T47D (cell line): ENCODE measurements at regions not wholly inside any gene's neighbourhood (a gene's known extent, or its start where the extent isn't known, plus 50 kb on each side); places are given as distances from the start of the nearest gene placed in this dataset.

Experiments used
- DNase-seq, 2 experiments: peaks; one replicate each; pipeline versions ENCODE4 v3.0.0 to v3.0.0-alpha.2; 2011 to 2012; ENCODE audit warnings: low read depth in 1 of 2, low spot score in 1 of 2
- JUND ChIP-seq: IDR thresholded peaks from 2 replicates; pipeline ENCODE4 v1.6.1; 2012; ENCODE audit warnings: low read depth
- in situ Hi-C: cut with HindIII; loops from 2 replicates; pipeline ENCODE4 v1.10.0; 2016; ENCODE audit warnings: low sequenced_read_pairs, low pct_unique_long_range_greater_than_20kb

DNA sequence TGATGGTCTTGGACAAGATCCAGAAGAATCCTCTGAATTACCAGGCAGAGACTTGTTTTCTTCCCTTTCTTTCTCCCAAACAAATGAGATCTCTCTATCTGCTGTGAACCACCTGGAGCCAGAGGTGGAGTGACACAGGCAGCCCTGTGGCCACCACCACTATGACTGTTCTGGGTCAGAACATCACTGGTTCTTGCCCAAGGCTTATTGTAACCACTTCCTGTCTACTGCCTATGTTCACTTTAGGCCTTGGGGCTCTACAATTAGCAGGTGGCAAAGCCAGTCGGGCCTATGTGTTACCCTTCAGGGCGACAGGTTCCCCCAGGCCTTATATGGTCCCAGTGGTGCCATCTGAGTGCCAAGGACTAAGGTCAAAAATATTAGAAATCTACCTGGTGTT lies 161.2 kb downstream of the GLUD2 start:
- DNase-seq = no peak
- TF ChIP-seq JUND = no peak
- in situ Hi-C loops = no loop called here

- TF ChIP-seq JUND = no peak
- in situ Hi-C loops = no loop called here
- no peak for DNase-seq
Measured at GRCh38 chrX:121216641-121217374, 169.4 kb downstream of the GLUD2 start.

GRCh38 chrX:121221322-121221977 lies 174.0 kb downstream of the GLUD2 start:
- in situ Hi-C loops = no loop called here
- no peak for TF ChIP-seq JUND
- no peak for DNase-seq

GRCh38 chrX:121227888-121228287 lies 180.5 kb downstream of the GLUD2 start:
- TF ChIP-seq JUND = no peak
- in situ Hi-C loops = no loop called here
- DNase-seq = no peak

DNA sequence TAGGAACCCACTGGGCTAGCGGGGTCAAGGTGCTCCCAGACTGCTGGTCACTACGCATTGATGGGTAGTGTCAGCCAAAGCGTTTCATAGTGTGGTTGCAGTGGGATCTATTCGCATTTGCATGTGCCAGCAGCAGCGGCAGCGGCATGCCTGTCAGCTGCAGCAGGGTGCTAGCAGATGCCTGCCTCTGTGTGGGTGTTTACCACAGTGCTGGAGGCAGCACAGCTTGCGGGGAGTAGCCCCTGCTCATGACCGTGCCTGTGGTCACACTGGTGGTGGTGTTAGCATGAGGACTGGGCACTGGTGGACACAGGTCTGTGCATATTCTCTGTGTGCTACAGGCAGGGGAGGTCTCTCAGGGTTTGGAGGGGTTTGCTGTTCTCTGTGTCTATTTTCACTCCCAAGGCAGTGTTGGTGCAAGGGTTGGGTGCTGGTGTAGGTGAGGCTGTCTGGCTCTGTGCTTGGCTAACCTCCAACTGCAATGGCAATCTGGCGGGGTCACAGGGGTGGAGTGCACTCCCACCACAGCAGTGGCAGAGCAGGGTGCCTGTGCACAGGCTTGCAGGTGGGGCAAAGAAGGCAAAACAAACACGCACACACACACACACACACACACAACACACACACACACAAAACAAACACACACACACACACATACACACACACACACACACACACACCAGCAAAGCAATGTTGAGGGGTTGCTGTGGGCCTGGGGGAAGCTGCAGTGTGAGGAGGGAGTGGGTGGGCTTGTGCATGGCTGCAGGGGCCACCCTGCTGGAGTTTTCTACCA lies 184.4 kb downstream of the GLUD2 start:
- TF ChIP-seq JUND = no peak
- in situ Hi-C loops = no loop called here
- no peak for DNase-seq

DNA sequence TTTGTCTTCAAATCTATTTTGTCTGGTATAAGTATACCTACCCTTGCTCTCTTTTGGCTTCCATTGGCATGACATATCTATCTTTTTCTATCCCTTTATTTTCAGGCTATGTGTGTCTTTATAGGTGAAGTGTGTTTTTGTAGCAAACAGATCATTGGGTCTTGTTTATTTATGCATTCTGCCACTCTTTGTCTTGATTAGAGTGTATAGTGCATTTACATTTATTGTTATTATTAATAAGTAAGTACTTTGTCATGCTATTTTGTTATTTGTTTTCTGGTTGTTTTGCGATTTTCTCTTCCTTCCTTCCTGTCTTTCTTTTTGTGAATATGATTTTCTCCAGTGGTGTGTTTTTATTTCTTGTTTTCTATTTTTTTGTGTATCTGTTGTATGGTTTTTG lies 188.6 kb downstream of the GLUD2 start:
- no peak for DNase-seq
- in situ Hi-C loops = no loop called here
- TF ChIP-seq JUND = no peak

DNA sequence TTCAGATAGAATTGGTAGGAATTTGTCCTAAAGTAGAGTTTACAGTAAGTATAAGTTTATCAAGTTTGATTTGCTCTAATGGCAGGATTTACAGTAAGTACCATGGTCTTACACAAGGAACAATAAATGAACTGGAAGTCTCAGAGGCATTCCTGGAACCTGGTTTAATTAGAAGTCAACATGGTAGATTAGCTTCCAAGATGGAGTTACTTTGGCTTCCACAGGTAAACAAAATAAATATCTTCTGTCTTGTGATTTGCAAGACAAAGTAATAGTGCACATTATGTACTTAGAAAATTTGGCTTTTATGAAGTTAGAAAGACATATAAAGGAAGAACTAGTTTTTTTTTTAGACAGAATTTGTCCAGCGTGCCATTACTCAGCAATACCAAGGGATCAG lies 190.7 kb downstream of the GLUD2 start:
- DNase-seq = no peak
- TF ChIP-seq JUND = no peak
- in situ Hi-C loops = no loop called here

- in situ Hi-C loops = no loop called here
- no peak for DNase-seq
- no peak for TF ChIP-seq JUND
Measured at GRCh38 chrX:121244511-121244910, 197.1 kb downstream of the GLUD2 start.

- TF ChIP-seq JUND = no peak
- no peak for DNase-seq
- in situ Hi-C loops = no loop called here
Measured at GRCh38 chrX:121245763-121246162, 198.4 kb downstream of the GLUD2 start.

DNA sequence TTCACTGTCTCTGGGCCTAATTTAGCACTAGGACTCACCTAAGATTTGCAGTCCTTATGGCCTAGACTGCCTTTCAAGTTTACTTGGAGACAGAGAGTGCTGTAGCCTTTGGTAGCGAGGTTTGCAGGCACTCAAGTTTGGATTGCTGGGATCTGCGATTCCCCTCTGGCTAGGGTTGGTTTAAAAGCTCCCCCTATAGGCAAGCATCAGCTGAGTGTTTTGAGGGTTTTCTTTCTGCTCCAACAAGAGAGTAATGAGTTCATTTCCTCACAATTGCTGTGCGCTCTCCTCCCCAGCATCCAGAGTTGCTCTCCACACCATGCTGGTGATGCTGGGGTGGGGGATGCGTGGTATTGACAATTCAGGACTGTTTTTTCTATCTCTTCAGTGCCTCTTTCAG lies 206.9 kb downstream of the GLUD2 start:
- in situ Hi-C loops = no loop called here
- no peak for TF ChIP-seq JUND
- peak in 1 of 2 experiments; percentile 20 for DNase-seq

GRCh38 chrX:121256647-121257046 lies 209.2 kb downstream of the GLUD2 start:
- TF ChIP-seq JUND = no peak
- no peak for DNase-seq
- in situ Hi-C loops = no loop called here

DNA sequence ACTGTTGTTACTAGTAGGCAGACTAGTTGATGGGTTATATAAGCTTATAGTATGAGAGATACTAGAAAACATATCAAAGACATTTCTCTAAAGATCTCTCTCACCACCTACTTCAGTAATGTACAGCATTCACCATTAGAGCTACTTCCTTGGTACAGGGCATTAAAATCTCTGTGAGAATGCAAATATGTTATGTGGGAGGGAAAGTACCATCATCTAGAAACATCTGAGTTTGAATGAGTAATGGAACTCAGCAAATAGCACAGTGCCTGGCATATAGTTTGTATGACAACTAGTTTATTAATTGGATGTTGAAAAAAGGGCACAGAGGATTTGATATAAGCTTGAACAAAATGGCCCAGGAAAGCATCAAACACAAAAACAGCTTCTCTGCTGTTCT lies 211.1 kb downstream of the GLUD2 start:
- TF ChIP-seq JUND = no peak
- in situ Hi-C loops = no loop called here
- DNase-seq = no peak

DNA sequence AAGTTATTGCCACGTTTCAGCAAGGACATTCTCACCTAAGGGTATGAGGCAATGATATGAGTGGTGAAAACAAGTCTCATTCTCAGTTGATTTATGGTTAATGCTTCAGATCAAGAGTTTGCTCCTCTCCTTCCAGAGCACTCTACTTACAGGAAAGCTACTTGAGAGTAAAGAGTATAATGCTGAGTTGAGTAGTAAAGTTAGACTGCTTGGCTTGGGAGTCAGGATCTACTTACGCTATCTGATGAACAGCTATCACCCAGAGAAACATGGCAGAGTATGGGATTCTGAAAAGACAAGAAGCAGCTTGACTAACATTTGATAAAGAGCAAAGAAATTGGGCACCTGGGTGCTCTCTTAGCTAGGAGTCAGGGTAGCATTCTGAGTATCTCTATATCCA lies 211.8 kb downstream of the GLUD2 start:
- no peak for DNase-seq
- in situ Hi-C loops = no loop called here
- no peak for TF ChIP-seq JUND
